ENCODE measurements at regions not wholly inside any gene's neighbourhood (a gene's known extent, or its start where the extent isn't known, plus 50 kb on each side); places are given as distances from the start of the nearest gene placed in this dataset.

GRCh38 chr16:9231039-9231438 lies 139.6 kb downstream of the HAPSTR1 start:
- no peak for TF ChIP-seq CTCF (IDR thresholded peaks at IDR 0.05; ENCODE audit: insufficient read depth, low read depth, low read length)
- TF ChIP-seq EZH2 (IDR thresholded peaks at IDR 0.05; ENCODE audit: insufficient read depth, low read length), result no peak
